K562 (cell line): ENCODE measurements at regions not wholly inside any gene's neighbourhood (a gene's known extent, or its start where the extent isn't known, plus 50 kb on each side); places are given as distances from the start of the nearest gene placed in this dataset.

ENCODE experiments used
- ATAC-seq: fragments of 200-7000 bp; cut with Tn5 transposase; 3 replicates; pipeline ENCODE4 v1.9.1; 2020; ENCODE audit warnings: moderate library complexity
- BruUV-seq: library from RNA; stranded (reverse); fragments of 400-500 nt; replicated peaks from 2 replicates; lab custom pipeline; 2021; lab: Mats Ljungman, UMichigan
- CTCF ChIA-PET: fragments of 300-600 bp; formaldehyde crosslinking; extraction: SDS; loops from one replicate; lab custom pipeline; 2021; ENCODE audit warnings: low intra/inter-chr PET ratio; lab: Yijun Ruan, JAX
- POLR2A ChIA-PET: fragments of 300-600, 350-650 bp; sonication (Branson Sonifier 250); formaldehyde crosslinking; extraction: SDS; loops from one replicate; lab custom pipeline; 2021; ENCODE audit warnings: antibody characterized with exemption, inconsistent platforms; lab: Yijun Ruan, JAX
- DNase-seq, 4 experiments: peaks; one replicate each; pipeline versions ENCODE4 v3.0.0 to v3.0.0-alpha.2; 2011 to 2018; ENCODE audit warnings: low spot score in 3 of 4, mixed read lengths in 3 of 4; ENCODE audit errors: extremely low read depth in 1 of 4
- FAIRE-seq: peaks from 2 replicates; lab custom pipeline; 2011; peaks lifted over from hg19 to GRCh38; lab: Jason Lieb, UNC
- H2AFZ ChIP-seq: 2 replicates; pipeline ENCODE4 v1.6.0; 2011; ENCODE audit warnings: low read depth, low read length, control low read depth, inconsistent platforms
- H3K27ac ChIP-seq: fragments of 200-600 bp; 3 replicates; pipeline ENCODE4 v1.8.0; 2011; ENCODE audit warnings: low read depth, mild to moderate bottlenecking, control low read depth, inconsistent platforms, low read length, moderate library complexity, mixed read lengths; ENCODE audit errors: extremely low read depth
- H3K27me3 ChIP-seq, 2 experiments: fragments of 300-600 bp in 1 of 2; 2 replicates in 1 of 2; 3 replicates in 1 of 2; pipeline versions ENCODE4 v1.6.0 to v1.8.0; 2011; ENCODE audit warnings: inconsistent platforms in 2 of 2, low read length in 2 of 2, mild to moderate bottlenecking in 1 of 2, mixed read lengths in 1 of 2, moderate library complexity in 1 of 2; ENCODE audit not compliant: control insufficient read depth in 2 of 2, insufficient read depth in 2 of 2
- H3K36me3 ChIP-seq: fragments of 300-600 bp; 3 replicates; pipeline ENCODE4 v1.8.0; 2011; ENCODE audit warnings: mild to moderate bottlenecking, low read length, inconsistent platforms; ENCODE audit not compliant: control insufficient read depth, insufficient read depth
- H3K4me1 ChIP-seq, 2 experiments: fragments of 200-600 bp in 1 of 2; replicated peaks in 1 of 2; 2 replicates in 1 of 2; 3 replicates in 1 of 2; pipeline versions ENCODE4 v1.5.1 to v1.8.0; 2011; ENCODE audit warnings: inconsistent platforms in 2 of 2, low read length in 2 of 2, mild to moderate bottlenecking in 1 of 2, mixed read lengths in 1 of 2, moderate library complexity in 1 of 2; ENCODE audit not compliant: control insufficient read depth in 2 of 2, insufficient read depth in 2 of 2
- H3K4me2 ChIP-seq: 2 replicates; pipeline ENCODE4 v1.6.1; 2011; ENCODE audit warnings: low read length, control low read depth, inconsistent platforms, mixed read lengths; ENCODE audit not compliant: insufficient read depth
- H3K4me3 ChIP-seq: fragments of 200-600 bp; sonication (generic), shearing (Covaris generic); 2 replicates; pipeline ENCODE4 v1.5.1; 2016; ENCODE audit warnings: control low read depth, inconsistent platforms
- H3K79me2 ChIP-seq: fragments of 200-600 bp; 3 replicates; pipeline ENCODE4 v1.8.0; 2011; ENCODE audit warnings: low read length, inconsistent platforms; ENCODE audit not compliant: control insufficient read depth, insufficient read depth
- H3K9ac ChIP-seq, 2 experiments: 2 replicates each; pipeline versions ENCODE4 v1.6.0 to v1.6.1; 2011; ENCODE audit warnings: low read depth in 2 of 2, low read length in 2 of 2, control low read depth in 1 of 2, inconsistent platforms in 1 of 2, mild to moderate bottlenecking in 1 of 2, mixed read lengths in 1 of 2; ENCODE audit not compliant: insufficient read depth in 1 of 2
- H3K9me1 ChIP-seq: one replicate; pipeline ENCODE4 v1.6.0; 2011; ENCODE audit warnings: inconsistent platforms, mild to moderate bottlenecking, low read length, moderate library complexity; ENCODE audit not compliant: control insufficient read depth, insufficient read depth
- H3K9me3 ChIP-seq: replicated peaks from 2 replicates; pipeline ENCODE4 v1.5.1; 2011; ENCODE audit warnings: low read depth, low read length, inconsistent platforms; ENCODE audit not compliant: control insufficient read depth, insufficient read depth
- H4K20me1 ChIP-seq: replicated peaks from 2 replicates; pipeline ENCODE4 v1.6.1; 2011; ENCODE audit warnings: low read length, inconsistent platforms, mixed read lengths; ENCODE audit not compliant: control insufficient read depth, insufficient read depth
- AFF1 ChIP-seq, 2 experiments: fragments of 450-650 bp; IDR thresholded peaks; 2 replicates each; pipeline ENCODE4 v1.6.1; 2018; ENCODE audit warnings: mild to moderate bottlenecking in 2 of 2, low read depth in 1 of 2; ENCODE audit not compliant: partially characterized antibody in 2 of 2
- ETS2 ChIP-seq: IDR thresholded peaks from 2 replicates; pipeline ENCODE4 v1.6.1; 2016; ENCODE audit warnings: borderline replicate concordance, missing genetic modification characterization, mild to moderate bottlenecking, moderate library complexity, missing compliant biosample characterization; ENCODE audit not compliant: poor library complexity, severe bottlenecking
- FOSL1 ChIP-seq: fragments of 200-800 bp; sonication (Bioruptor generic); conservative IDR thresholded peaks from 2 replicates; pipeline ENCODE4 v1.6.1; 2016; ENCODE audit warnings: missing genetic modification characterization, missing compliant biosample characterization
- L3MBTL2 ChIP-seq: fragments of 450-650 bp; IDR thresholded peaks from 2 replicates; pipeline ENCODE4 v1.6.1; 2016; ENCODE audit warnings: mild to moderate bottlenecking, moderate library complexity
- MNT ChIP-seq, 2 experiments: fragments of 450-650 bp; conservative IDR thresholded peaks; 2 replicates each; pipeline ENCODE4 v1.6.1; 2017; ENCODE audit warnings: mild to moderate bottlenecking in 2 of 2, moderate library complexity in 2 of 2
- POU5F1 ChIP-seq: fragments of 150-350 bp; IDR thresholded peaks from 2 replicates; pipeline ENCODE4 v1.6.1; 2014; ENCODE audit warnings: borderline replicate concordance, low read length, low read depth, mild to moderate bottlenecking; ENCODE audit not compliant: partially characterized antibody
- SOX6 ChIP-seq: fragments of 450-650 bp; IDR thresholded peaks from 2 replicates; pipeline ENCODE4 v1.6.1; 2014; ENCODE audit warnings: mild to moderate bottlenecking
- TFAM ChIP-seq: fragments of 250-450 bp; sonication (Bioruptor Pico); conservative IDR thresholded peaks from 2 replicates; pipeline ENCODE4 v1.5.0; 2021; ENCODE audit warnings: mild to moderate bottlenecking, moderate library complexity
- TOE1 ChIP-seq, 2 experiments: fragments of 450-650 bp in 1 of 2; sonication (generic) in 1 of 2; formaldehyde crosslinking in 1 of 2; IDR thresholded peaks; 2 replicates each; pipeline versions ENCODE4 v1.7.1 to v1.8.0; 2016 to 2022; ENCODE audit warnings: borderline replicate concordance in 2 of 2, mild to moderate bottlenecking in 2 of 2, antibody characterized with exemption in 1 of 2, inconsistent platforms in 1 of 2, low read depth in 1 of 2, missing genetic modification reagents in 1 of 2, moderate library complexity in 1 of 2
- USF1 ChIP-seq: sonication (generic); formaldehyde crosslinking; IDR thresholded peaks from 2 replicates; pipeline ENCODE4 v1.9.0; 2022; ENCODE audit warnings: mild to moderate bottlenecking, missing genetic modification reagents
- XRCC3 ChIP-seq: fragments of 450-650 bp; IDR thresholded peaks from 2 replicates; pipeline ENCODE4 v1.6.1; 2017; ENCODE audit warnings: mild to moderate bottlenecking, moderate library complexity
- ZC3H11A ChIP-seq: IDR thresholded peaks from 2 replicates; pipeline ENCODE4 v1.6.1; 2012; ENCODE audit warnings: low read depth, low read length, improper control_type of control experiment
- ZNF398 ChIP-seq: fragments of 250-450 bp; sonication (Bioruptor Pico); IDR thresholded peaks from 2 replicates; pipeline ENCODE4 v1.8.0; 2021; ENCODE audit warnings: moderate library complexity, mild to moderate bottlenecking, inconsistent platforms
- ZSCAN32 ChIP-seq: fragments of 450-650 bp; formaldehyde crosslinking; IDR thresholded peaks from 2 replicates; pipeline ENCODE4 v1.4.0; 2020; ENCODE audit warnings: mild to moderate bottlenecking, moderate library complexity
- WGBS: fragments of 100-300 bp; shearing (Covaris generic); methylation state at CpG from one replicate; pipeline ENCODE4 v1.1.6; 2016; ENCODE audit warnings: low coverage, mixed read lengths; ENCODE audit not compliant: insufficient coverage; ENCODE audit errors: missing lambda C conversion rate; 5-methylcytosine and 5-hydroxymethylcytosine counted together
- in situ Hi-C: fragments of 300-500 bp; cut with MboI; formaldehyde crosslinking; loops from 4 replicates; pipeline ENCODE4 v1.15.0; 2018; ENCODE audit warnings: inconsistent platforms, mixed read lengths
- intact Hi-C: fragments of 100-400 bp; cut with micrococcal nuclease; formaldehyde crosslinking; loops from 2 replicates; pipeline ENCODE4 v1.14.2; 2022

GRCh38 chr21:14312871-14313270 lies 70.1 kb downstream of the HSPA13 start:
- Histone ChIP-seq H3K9me3 (no peaks in the 10 kb centered on the region), H3K79me2 (no peaks in the 10 kb centered on the region), H3K9ac (no peak overlapping the region), H3K4me3 (no peak overlapping the region), H3K27me3 (no peaks in the 10 kb centered on the region; a peak in 1 of 5 replicates), H4K20me1 (no peaks in the 10 kb centered on the region), H2AFZ (no peak overlapping the region), H3K4me2 (no peak overlapping the region), H3K36me3 (no peaks in the 10 kb centered on the region), H3K4me1 (no peaks in the 10 kb centered on the region), H3K9me1 (no peaks in the 10 kb centered on the region), H3K27ac (no peak overlapping the region)
- no peak for DNase-seq
- WGBS, result 0% methylated on average over 1 of the region's 1 CpG
- ChIA-PET POLR2A (interaction anchor here (0.5 to 1.2 kb wide), 3 partner anchors 10 to 16 kb away, joined by 3 read pairs; no protein-coding TSS in a partner anchor), CTCF (interaction anchor here (0.6 kb wide), 1 partner anchor 95 kb away, joined by 3 read pairs; no protein-coding TSS in a partner anchor)
- no TSS peak for BruUV-seq
- no peak for ATAC-seq
- FAIRE-seq, result no peak
- intact Hi-C loops, result no loop called here
- in situ Hi-C loops, result no loop called here
- TF ChIP-seq L3MBTL2 (no peak), ETS2 (tag) (no peak), ZC3H11A (no peak), USF1 (no peak), TOE1 (IDR thresholded peaks at IDR 0.05; ENCODE audit: borderline replicate concordance) (no peak), TOE1 (CRISPR knock-in tag; IDR thresholded peaks at IDR 0.05; ENCODE audit: borderline replicate concordance, low read depth) (no peak), FOSL1 (no peak), SOX6 (no peak), POU5F1 (no peak), AFF1 (IDR thresholded peaks at IDR 0.05; ENCODE audit: low read depth in 1 of 2, partially characterized antibody in 2 of 2) (no peak), ZNF398 (no peak), ZSCAN32 (CRISPR knock-in tag) (no peak), TFAM (CRISPR knock-in tag) (no peak), MNT (conservative IDR thresholded peaks at IDR 0.05) (no peak), XRCC3 (no peak)
